ENCODE measurements at regions not wholly inside any gene's neighbourhood (a gene's known extent, or its start where the extent isn't known, plus 50 kb on each side); places are given as distances from the start of the nearest gene placed in this dataset.
"Not testable (repeated sequence)": the region's sequence is repeated elsewhere in the genome, so short reads cannot be mapped to it uniquely, and the experiment has no call there.

DNA sequence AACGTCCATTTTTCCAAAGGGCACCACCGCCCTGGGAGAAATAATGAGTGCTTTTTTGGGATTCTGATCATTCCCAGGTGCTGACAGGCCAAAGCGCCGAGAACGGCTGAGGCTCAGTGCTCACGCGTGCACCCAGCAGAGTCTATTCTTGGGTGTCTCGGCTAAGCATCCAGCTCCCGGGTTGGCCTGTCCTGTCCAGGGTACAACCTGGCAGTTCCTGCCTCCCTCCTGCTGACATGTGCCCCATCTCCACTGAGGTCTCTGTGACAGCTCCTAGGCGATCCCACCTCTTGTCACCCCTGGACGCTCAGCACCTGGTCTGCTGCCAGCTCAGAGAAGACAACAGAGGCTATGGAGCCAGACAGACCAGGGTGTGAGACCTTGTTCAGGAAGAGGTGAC, 684.5 kb downstream of the PTPRU start:
- H3K36me3 ChIP-seq (ENCODE audit: control insufficient read depth in 2 of 2, extremely low read depth in 1 of 2, insufficient read depth in 2 of 2, low read length in 2 of 2) = no peaks in the 10 kb centered on the region
- H4K20me1 ChIP-seq (ENCODE audit: control insufficient read depth, extremely low read depth, insufficient read depth, low read length) = no peaks in the 10 kb centered on the region
- dilution Hi-C loops (cut with MboI; ENCODE audit: extremely low pct_ligation_motif_present, low sequenced_read_pairs) = no loop called here
- H3K4me1 ChIP-seq (ENCODE audit: control insufficient read depth, extremely low read depth, insufficient read depth, low read length) = no peaks in the 10 kb centered on the region
- no peak overlapping the region for H3K27ac ChIP-seq (ENCODE audit: control insufficient read depth, insufficient read depth, low read length)
- DNase-seq (ENCODE audit: low read depth, low spot score) (no peak), FAIRE-seq (no peak)
- no peak overlapping the region for H3K9ac ChIP-seq (ENCODE audit: control insufficient read depth, extremely low read depth, insufficient read depth, low read length)
- no peaks in the 10 kb centered on the region for H3K9me3 ChIP-seq (ENCODE audit: control insufficient read depth, low read depth, low read length)
- no peak overlapping the region for H3K4me2 ChIP-seq (ENCODE audit: control insufficient read depth, extremely low read depth, insufficient read depth, low read depth, low read length)
- no peak overlapping the region for H2AFZ ChIP-seq (ENCODE audit: control insufficient read depth, low read length)
- no peak overlapping the region for H3K4me3 ChIP-seq (ENCODE audit: control insufficient read depth in 2 of 3, extremely low read depth in 1 of 3, insufficient read depth in 2 of 3, low read depth in 1 of 3, low read length in 3 of 3)
- no peak for TF ChIP-seq EZH2 (IDR thresholded peaks at IDR 0.05; ENCODE audit: low read length)
- TF ChIP-seq, protein P1, sequence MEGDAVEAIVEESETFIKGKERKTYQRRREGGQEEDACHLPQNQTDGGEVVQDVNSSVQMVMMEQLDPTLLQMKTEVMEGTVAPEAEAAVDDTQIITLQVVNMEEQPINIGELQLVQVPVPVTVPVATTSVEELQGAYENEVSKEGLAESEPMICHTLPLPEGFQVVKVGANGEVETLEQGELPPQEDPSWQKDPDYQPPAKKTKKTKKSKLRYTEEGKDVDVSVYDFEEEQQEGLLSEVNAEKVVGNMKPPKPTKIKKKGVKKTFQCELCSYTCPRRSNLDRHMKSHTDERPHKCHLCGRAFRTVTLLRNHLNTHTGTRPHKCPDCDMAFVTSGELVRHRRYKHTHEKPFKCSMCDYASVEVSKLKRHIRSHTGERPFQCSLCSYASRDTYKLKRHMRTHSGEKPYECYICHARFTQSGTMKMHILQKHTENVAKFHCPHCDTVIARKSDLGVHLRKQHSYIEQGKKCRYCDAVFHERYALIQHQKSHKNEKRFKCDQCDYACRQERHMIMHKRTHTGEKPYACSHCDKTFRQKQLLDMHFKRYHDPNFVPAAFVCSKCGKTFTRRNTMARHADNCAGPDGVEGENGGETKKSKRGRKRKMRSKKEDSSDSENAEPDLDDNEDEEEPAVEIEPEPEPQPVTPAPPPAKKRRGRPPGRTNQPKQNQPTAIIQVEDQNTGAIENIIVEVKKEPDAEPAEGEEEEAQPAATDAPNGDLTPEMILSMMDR (optimal IDR thresholded peaks at IDR 0.05 in 1 of 3, IDR thresholded peaks at IDR 0.05 in 1 of 3, conservative IDR thresholded peaks at IDR 0.05 in 1 of 3; ENCODE audit: extremely low read depth in 1 of 3, insufficient read depth in 2 of 3, low read length in 3 of 3) = no peak
- no peaks in the 10 kb centered on the region for H3K27me3 ChIP-seq (ENCODE audit: control insufficient read depth, extremely low read depth, insufficient read depth, low read length)
- no peaks in the 10 kb centered on the region for H3K79me2 ChIP-seq (ENCODE audit: control insufficient read depth, insufficient read depth, low read length)
- H3K9me1 ChIP-seq (ENCODE audit: control insufficient read depth, extremely low read depth, insufficient read depth, low read length) = no peaks in the 10 kb centered on the region

DNA sequence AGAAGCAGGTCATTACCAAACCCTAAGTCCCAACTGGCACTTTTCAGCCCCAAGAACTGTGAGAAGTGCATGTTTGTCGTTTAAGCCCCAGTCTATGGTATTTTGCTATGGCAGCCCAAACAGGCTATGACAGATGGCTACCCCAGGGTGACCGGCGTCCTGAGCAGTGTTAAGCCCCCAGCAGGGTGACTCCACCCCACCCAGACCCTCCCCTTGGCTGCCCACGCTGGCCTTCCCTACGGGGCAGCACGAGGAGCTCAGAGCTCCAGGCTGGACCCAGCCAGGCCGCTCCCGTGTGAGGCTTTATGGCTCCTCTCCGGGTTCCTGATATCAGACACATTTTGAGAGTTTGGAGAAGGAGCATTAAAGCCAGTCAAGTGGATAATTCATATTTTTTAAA, 684.0 kb downstream of the PTPRU start:
- Histone ChIP-seq H3K36me3 (ENCODE audit: control insufficient read depth in 2 of 2, extremely low read depth in 1 of 2, insufficient read depth in 2 of 2, low read length in 2 of 2) (no peaks in the 10 kb centered on the region), H3K27ac (ENCODE audit: control insufficient read depth, insufficient read depth, low read length) (no peak overlapping the region), H3K9ac (ENCODE audit: control insufficient read depth, extremely low read depth, insufficient read depth, low read length) (no peak overlapping the region), H3K9me1 (ENCODE audit: control insufficient read depth, extremely low read depth, insufficient read depth, low read length) (no peaks in the 10 kb centered on the region), H4K20me1 (ENCODE audit: control insufficient read depth, extremely low read depth, insufficient read depth, low read length) (no peaks in the 10 kb centered on the region), H3K27me3 (ENCODE audit: control insufficient read depth, extremely low read depth, insufficient read depth, low read length) (no peaks in the 10 kb centered on the region), H3K4me1 (ENCODE audit: control insufficient read depth, extremely low read depth, insufficient read depth, low read length) (no peaks in the 10 kb centered on the region), H3K4me2 (ENCODE audit: control insufficient read depth, extremely low read depth, insufficient read depth, low read depth, low read length) (no peak overlapping the region), H2AFZ (ENCODE audit: control insufficient read depth, low read length) (no peak overlapping the region), H3K79me2 (ENCODE audit: control insufficient read depth, insufficient read depth, low read length) (no peaks in the 10 kb centered on the region), H3K4me3 (ENCODE audit: control insufficient read depth in 2 of 3, extremely low read depth in 1 of 3, insufficient read depth in 2 of 3, low read depth in 1 of 3, low read length in 3 of 3) (no peak overlapping the region), H3K9me3 (ENCODE audit: control insufficient read depth, low read depth, low read length) (no peaks in the 10 kb centered on the region)
- FAIRE-seq (no peak), DNase-seq (ENCODE audit: low read depth, low spot score) (no peak)
- dilution Hi-C loops (cut with MboI; ENCODE audit: extremely low pct_ligation_motif_present, low sequenced_read_pairs) = no loop called here
- TF ChIP-seq EZH2 (IDR thresholded peaks at IDR 0.05; ENCODE audit: low read length) = no peak
- TF ChIP-seq, protein P1 (optimal IDR thresholded peaks at IDR 0.05 in 1 of 3, IDR thresholded peaks at IDR 0.05 in 1 of 3, conservative IDR thresholded peaks at IDR 0.05 in 1 of 3; ENCODE audit: extremely low read depth in 1 of 3, insufficient read depth in 2 of 3, low read length in 3 of 3) = no peak

DNA sequence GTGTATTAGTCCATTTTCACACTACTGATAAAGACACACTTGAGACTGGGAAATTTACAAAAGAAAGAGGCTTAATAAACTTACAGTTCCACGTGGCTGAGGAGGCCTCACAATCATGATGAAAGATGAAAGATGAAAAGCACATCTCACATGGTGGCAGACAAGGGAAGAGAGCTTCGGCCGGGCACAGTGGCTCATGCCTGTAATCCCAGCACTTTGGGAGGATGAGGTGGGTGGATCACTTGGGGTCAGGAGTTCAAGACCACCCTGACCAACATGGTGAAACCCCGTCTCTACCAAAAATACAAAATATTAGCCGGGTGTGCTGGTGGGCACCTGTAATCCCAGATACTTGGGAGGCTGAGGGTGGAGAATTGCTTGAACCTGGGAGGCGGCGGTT, 682.7 kb downstream of the PTPRU start:
- H3K27me3 ChIP-seq (ENCODE audit: control insufficient read depth, extremely low read depth, insufficient read depth, low read length); H3K4me2 ChIP-seq (ENCODE audit: control insufficient read depth, extremely low read depth, insufficient read depth, low read depth, low read length); H3K9me1 ChIP-seq (ENCODE audit: control insufficient read depth, extremely low read depth, insufficient read depth, low read length); H4K20me1 ChIP-seq (ENCODE audit: control insufficient read depth, extremely low read depth, insufficient read depth, low read length); H3K4me1 ChIP-seq (ENCODE audit: control insufficient read depth, extremely low read depth, insufficient read depth, low read length); DNase-seq (ENCODE audit: low read depth, low spot score); H3K9me3 ChIP-seq (ENCODE audit: control insufficient read depth, low read depth, low read length); dilution Hi-C loops (cut with MboI; ENCODE audit: extremely low pct_ligation_motif_present, low sequenced_read_pairs); H3K9ac ChIP-seq (ENCODE audit: control insufficient read depth, extremely low read depth, insufficient read depth, low read length); H3K4me3 ChIP-seq (ENCODE audit: control insufficient read depth in 2 of 3, extremely low read depth in 1 of 3, insufficient read depth in 2 of 3, low read depth in 1 of 3, low read length in 3 of 3); H3K36me3 ChIP-seq (ENCODE audit: control insufficient read depth in 2 of 2, extremely low read depth in 1 of 2, insufficient read depth in 2 of 2, low read length in 2 of 2); H3K79me2 ChIP-seq (ENCODE audit: control insufficient read depth, insufficient read depth, low read length); FAIRE-seq; H2AFZ ChIP-seq (ENCODE audit: control insufficient read depth, low read length); H3K27ac ChIP-seq (ENCODE audit: control insufficient read depth, insufficient read depth, low read length): not testable (repeated sequence)

Measured in keratinocyte (primary cell).